ENCODE measurements at regions not wholly inside any gene's neighbourhood (a gene's known extent, or its start where the extent isn't known, plus 50 kb on each side); places are given as distances from the start of the nearest gene placed in this dataset.
"Not testable (repeated sequence)": the region's sequence is repeated elsewhere in the genome, so short reads cannot be mapped to it uniquely, and the experiment has no call there.

DNA sequence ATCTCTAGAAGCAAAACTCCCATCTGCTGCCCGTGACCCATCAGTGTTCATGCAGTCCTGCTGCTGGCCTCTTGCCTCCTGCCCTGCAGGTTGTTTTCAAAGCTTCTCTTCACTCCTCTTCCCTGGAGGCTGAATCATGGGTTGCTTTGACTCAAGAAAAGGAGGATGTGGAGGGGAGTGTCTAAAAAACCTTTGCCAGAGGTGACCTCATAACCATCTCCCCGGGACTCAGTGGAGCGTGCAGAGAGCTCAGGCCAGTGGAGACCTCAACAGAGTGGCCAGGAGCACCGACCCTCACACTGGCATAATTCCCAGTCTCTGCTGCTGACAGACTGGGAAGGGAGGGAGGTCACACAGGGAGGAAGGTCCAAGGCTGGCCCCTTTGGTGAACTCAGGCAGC lies 60.9 kb upstream of the ITGA11 start:
- H3K27me3 ChIP-seq, result peaks cover 8% of the 10 kb centered on the region
- TF ChIP-seq, protein P1, sequence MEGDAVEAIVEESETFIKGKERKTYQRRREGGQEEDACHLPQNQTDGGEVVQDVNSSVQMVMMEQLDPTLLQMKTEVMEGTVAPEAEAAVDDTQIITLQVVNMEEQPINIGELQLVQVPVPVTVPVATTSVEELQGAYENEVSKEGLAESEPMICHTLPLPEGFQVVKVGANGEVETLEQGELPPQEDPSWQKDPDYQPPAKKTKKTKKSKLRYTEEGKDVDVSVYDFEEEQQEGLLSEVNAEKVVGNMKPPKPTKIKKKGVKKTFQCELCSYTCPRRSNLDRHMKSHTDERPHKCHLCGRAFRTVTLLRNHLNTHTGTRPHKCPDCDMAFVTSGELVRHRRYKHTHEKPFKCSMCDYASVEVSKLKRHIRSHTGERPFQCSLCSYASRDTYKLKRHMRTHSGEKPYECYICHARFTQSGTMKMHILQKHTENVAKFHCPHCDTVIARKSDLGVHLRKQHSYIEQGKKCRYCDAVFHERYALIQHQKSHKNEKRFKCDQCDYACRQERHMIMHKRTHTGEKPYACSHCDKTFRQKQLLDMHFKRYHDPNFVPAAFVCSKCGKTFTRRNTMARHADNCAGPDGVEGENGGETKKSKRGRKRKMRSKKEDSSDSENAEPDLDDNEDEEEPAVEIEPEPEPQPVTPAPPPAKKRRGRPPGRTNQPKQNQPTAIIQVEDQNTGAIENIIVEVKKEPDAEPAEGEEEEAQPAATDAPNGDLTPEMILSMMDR (IDR thresholded peaks at IDR 0.05), result no peak
- TF ChIP-seq POLR2A (IDR thresholded peaks at IDR 0.05), result no peak
- TF ChIP-seq POLR2AphosphoS5 (IDR thresholded peaks at IDR 0.05), result no peak
- TF ChIP-seq EP300 (IDR thresholded peaks at IDR 0.05), result no peak
- no peak overlapping the region for H3K27ac ChIP-seq
- no peaks in the 10 kb centered on the region for H3K4me1 ChIP-seq
- no peaks in the 10 kb centered on the region for H3K9me3 ChIP-seq
- WGBS, result 56% methylated on average over 4 of the region's 4 CpGs
- DNase-seq (ENCODE audit: low spot score in 2 of 2), result peak in 1 of 2 donors; percentile 20
- H3K36me3 ChIP-seq, result no peaks in the 10 kb centered on the region
- H3K4me3 ChIP-seq, result no peak overlapping the region

GRCh38 chr15:68493629-68494028 lies 61.7 kb upstream of the ITGA11 start:
- 92% methylated on average over 3 of the region's 3 CpGs for WGBS
- TF ChIP-seq POLR2A (IDR thresholded peaks at IDR 0.05) (no peak), POLR2AphosphoS5 (IDR thresholded peaks at IDR 0.05) (no peak), EP300 (IDR thresholded peaks at IDR 0.05) (no peak)
- TF ChIP-seq, protein P1 (IDR thresholded peaks at IDR 0.05), result no peak
- H3K27me3 ChIP-seq, result peaks cover 8% of the 10 kb centered on the region
- H3K27ac ChIP-seq, result no peak overlapping the region
- H3K9me3 ChIP-seq, result no peaks in the 10 kb centered on the region
- DNase-seq (ENCODE audit: low spot score in 2 of 2), result no peak
- no peaks in the 10 kb centered on the region for H3K36me3 ChIP-seq
- no peaks in the 10 kb centered on the region for H3K4me1 ChIP-seq
- no peak overlapping the region for H3K4me3 ChIP-seq

GRCh38 chr15:68494573-68495110 lies 62.7 kb upstream of the ITGA11 start:
- Histone ChIP-seq H3K27me3 (peaks cover 4% of the 10 kb centered on the region), H3K4me3 (no peak overlapping the region), H3K27ac (no peak overlapping the region), H3K4me1 (no peaks in the 10 kb centered on the region), H3K9me3 (no peaks in the 10 kb centered on the region), H3K36me3 (no peaks in the 10 kb centered on the region)
- TF ChIP-seq POLR2AphosphoS5 (IDR thresholded peaks at IDR 0.05) (no peak), EP300 (IDR thresholded peaks at IDR 0.05) (no peak), POLR2A (IDR thresholded peaks at IDR 0.05) (no peak)
- TF ChIP-seq, protein P1 (IDR thresholded peaks at IDR 0.05), result no peak
- WGBS, result 89% methylated on average over 2 of the region's 2 CpGs
- DNase-seq (ENCODE audit: low spot score in 2 of 2), result no peak

GRCh38 chr15:68495221-68495950 lies 63.4 kb upstream of the ITGA11 start:
- Histone ChIP-seq H3K9me3 (no peaks in the 10 kb centered on the region), H3K4me1 (no peaks in the 10 kb centered on the region), H3K27me3 (peaks cover 4% of the 10 kb centered on the region), H3K4me3 (no peak overlapping the region), H3K27ac (no peak overlapping the region), H3K36me3 (no peaks in the 10 kb centered on the region)
- WGBS, result 80% methylated on average over 1 of the region's 1 CpG
- TF ChIP-seq POLR2A (IDR thresholded peaks at IDR 0.05) (no peak), POLR2AphosphoS5 (IDR thresholded peaks at IDR 0.05) (no peak), EP300 (IDR thresholded peaks at IDR 0.05) (no peak)
- TF ChIP-seq, protein P1 (IDR thresholded peaks at IDR 0.05), result no peak
- no peak for DNase-seq (ENCODE audit: low spot score in 2 of 2)

GRCh38 chr15:68495981-68496705 lies 64.2 kb upstream of the ITGA11 start:
- no peak overlapping the region for H3K4me3 ChIP-seq
- peaks cover 4% of the 10 kb centered on the region for H3K27me3 ChIP-seq
- H3K9me3 ChIP-seq, result no peaks in the 10 kb centered on the region
- no peaks in the 10 kb centered on the region for H3K36me3 ChIP-seq
- DNase-seq (ENCODE audit: low spot score in 2 of 2), result no peak
- no peak for TF ChIP-seq POLR2A (IDR thresholded peaks at IDR 0.05)
- no peak for TF ChIP-seq EP300 (IDR thresholded peaks at IDR 0.05)
- TF ChIP-seq POLR2AphosphoS5 (IDR thresholded peaks at IDR 0.05), result no peak
- TF ChIP-seq, protein P1 (IDR thresholded peaks at IDR 0.05), result no peak
- H3K4me1 ChIP-seq, result no peaks in the 10 kb centered on the region
- WGBS, result 69% methylated on average over 3 of the region's 3 CpGs
- H3K27ac ChIP-seq, result no peak overlapping the region

DNA sequence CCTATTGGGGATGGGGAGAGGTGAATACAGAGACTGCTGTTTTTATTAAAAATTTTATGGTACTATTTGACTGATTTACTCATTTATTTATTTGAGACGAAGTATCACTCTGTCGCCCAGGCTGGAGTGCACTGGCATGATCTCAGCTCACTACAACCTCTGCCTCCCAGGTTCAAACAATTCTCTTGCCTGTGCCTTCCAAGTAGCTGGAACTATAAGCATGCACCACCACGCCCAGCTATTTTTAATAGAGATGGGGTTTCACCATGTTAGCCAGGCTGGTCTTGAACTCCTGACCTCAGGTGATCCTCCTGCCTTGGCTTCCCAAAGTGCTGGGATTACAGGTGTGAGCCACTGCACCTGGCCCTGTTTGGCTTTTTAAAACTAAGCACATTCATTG lies 64.8 kb upstream of the ITGA11 start:
- DNase-seq (ENCODE audit: low spot score in 2 of 2), result peak in 1 of 2 donors; percentile 23
- H3K9me3 ChIP-seq, H3K36me3 ChIP-seq, H3K4me1 ChIP-seq, H3K27ac ChIP-seq, H3K4me3 ChIP-seq, H3K27me3 ChIP-seq: not testable (repeated sequence)
- 61% methylated on average over 3 of the region's 3 CpGs for WGBS

Data from suprapubic skin (tissue), 4 donors.